HepG2 (cell line): ENCODE measurements at regions not wholly inside any gene's neighbourhood (a gene's known extent, or its start where the extent isn't known, plus 50 kb on each side); places are given as distances from the start of the nearest gene placed in this dataset.

Experiments used
- ATAC-seq: fragments of 200-7000 bp; cut with Tn5 transposase; 3 replicates; pipeline ENCODE4 v1.9.1; 2020; ENCODE audit warnings: mild to moderate bottlenecking, moderate library complexity
- BruUV-seq: library from RNA; stranded (reverse); fragments of 400-500 nt; replicated peaks from 2 replicates; lab custom pipeline; 2021; lab: Mats Ljungman, UMichigan
- CTCF ChIA-PET: fragments of 300-600 bp; formaldehyde crosslinking; extraction: SDS; loops from one replicate; lab custom pipeline; 2021; ENCODE audit warnings: low total read pairs, inconsistent platforms, low intra/inter-chr PET ratio; lab: Yijun Ruan, JAX
- POLR2A ChIA-PET: fragments of 350-600 bp; sonication (Branson Sonifier 250); formaldehyde crosslinking; loops from one replicate; lab custom pipeline; 2020; ENCODE audit warnings: antibody characterized with exemption, inconsistent platforms; lab: Yijun Ruan, JAX
- DNase-seq: peaks from one replicate; pipeline ENCODE4 v3.0.0-alpha.2; 2015; ENCODE audit warnings: low spot score
- FAIRE-seq: peaks from 3 replicates; lab custom pipeline; 2011; peaks lifted over from hg19 to GRCh38; lab: Jason Lieb, UNC
- H2AFZ ChIP-seq: one replicate; pipeline ENCODE4 v1.6.1; 2011; ENCODE audit warnings: low read length, inconsistent platforms
- H3K27ac ChIP-seq: fragments of 300-600 bp; 3 replicates; pipeline ENCODE4 v1.8.0; 2011; ENCODE audit warnings: mixed run types, mild to moderate bottlenecking, mixed read lengths, low read length, inconsistent platforms; ENCODE audit not compliant: insufficient read depth; ENCODE audit errors: extremely low read length
- H3K27me3 ChIP-seq, 2 experiments: fragments of 200-600 bp in 1 of 2; 2 replicates in 1 of 2; 3 replicates in 1 of 2; pipeline versions ENCODE4 v1.6.0 to v1.8.0; 2011; ENCODE audit warnings: low read length in 2 of 2, mild to moderate bottlenecking in 2 of 2, moderate library complexity in 2 of 2, inconsistent platforms in 1 of 2; ENCODE audit not compliant: insufficient read depth in 2 of 2, control insufficient read depth in 1 of 2
- H3K36me3 ChIP-seq, 2 experiments: fragments of 200-600 bp in 1 of 2; replicated peaks in 1 of 2; 2 replicates in 1 of 2; 3 replicates in 1 of 2; pipeline versions ENCODE4 v1.5.1 to v1.8.0; 2011; ENCODE audit warnings: low read length in 2 of 2, inconsistent platforms in 1 of 2; ENCODE audit not compliant: insufficient read depth in 2 of 2, control insufficient read depth in 1 of 2
- H3K4me1 ChIP-seq: 2 replicates; pipeline ENCODE4 v1.5.1; 2012; ENCODE audit warnings: low read length, inconsistent platforms; ENCODE audit not compliant: insufficient read depth
- H3K4me2 ChIP-seq: 2 replicates; pipeline ENCODE4 v1.6.0; 2011; ENCODE audit warnings: low read depth, low read length, inconsistent platforms
- H3K4me3 ChIP-seq, 3 experiments: fragments of 200-600 bp in 1 of 3; sonication (generic), shearing (Covaris generic) in 1 of 3; replicated peaks in 1 of 3; 2 replicates each; pipeline ENCODE4 v1.5.1; 2011 to 2016; ENCODE audit warnings: low read length in 3 of 3, inconsistent platforms in 2 of 3, low read depth in 2 of 3, mild to moderate bottlenecking in 2 of 3, control low read depth in 1 of 3, mixed read lengths in 1 of 3; ENCODE audit not compliant: insufficient read depth in 1 of 3
- H3K79me2 ChIP-seq: one replicate; pipeline ENCODE4 v1.6.1; 2011; ENCODE audit warnings: low read length, inconsistent platforms; ENCODE audit not compliant: insufficient read depth
- H3K9ac ChIP-seq: 2 replicates; pipeline ENCODE4 v1.6.0; 2011; ENCODE audit warnings: mild to moderate bottlenecking, low read depth, low read length, inconsistent platforms; ENCODE audit not compliant: insufficient read depth
- H3K9me3 ChIP-seq: 2 replicates; pipeline ENCODE4 v1.5.1; 2012; ENCODE audit warnings: mild to moderate bottlenecking, low read length
- H4K20me1 ChIP-seq: 2 replicates; pipeline ENCODE4 v1.6.0; 2011; ENCODE audit warnings: inconsistent platforms, mild to moderate bottlenecking, low read length, moderate library complexity; ENCODE audit not compliant: insufficient read depth
- HMGA1 ChIP-seq: sonication (generic); formaldehyde crosslinking; conservative IDR thresholded peaks from 2 replicates; pipeline ENCODE4 v1.4.0; 2020; ENCODE audit warnings: missing genetic modification reagents
- MXD3 ChIP-seq: IDR thresholded peaks from 2 replicates; pipeline ENCODE4 v1.6.1; 2016; ENCODE audit warnings: mild to moderate bottlenecking, missing biosample characterization, missing genetic modification reagents
- NFYB ChIP-seq: sonication (generic); formaldehyde crosslinking; IDR thresholded peaks from 2 replicates; pipeline ENCODE4 v1.4.0; 2020; ENCODE audit warnings: missing genetic modification reagents
- PHB2 ChIP-seq: fragments of 450-650 bp; IDR thresholded peaks from 2 replicates; pipeline ENCODE4 v1.6.1; 2018; ENCODE audit not compliant: partially characterized antibody
- PHF5A ChIP-seq: IDR thresholded peaks from one replicate; pipeline ENCODE4 v1.6.1; 2018; ENCODE audit warnings: low read depth, missing genetic modification reagents; ENCODE audit not compliant: unreplicated experiment
- REL ChIP-seq: sonication (generic); formaldehyde crosslinking; conservative IDR thresholded peaks from 2 replicates; pipeline ENCODE4 v1.8.0; 2022; ENCODE audit warnings: mild to moderate bottlenecking, missing genetic modification reagents, moderate library complexity
- SSRP1 ChIP-seq: IDR thresholded peaks from 2 replicates; pipeline ENCODE4 v1.6.1; 2016; ENCODE audit warnings: control low read depth
- SYNCRIP ChIP-seq: fragments of 200-400 bp; formaldehyde crosslinking; IDR thresholded peaks from 2 replicates; pipeline ENCODE4 v1.6.1; 2018; ENCODE audit warnings: mild to moderate bottlenecking, low read depth, low read length; ENCODE audit not compliant: insufficient read depth
- TAF15 ChIP-seq: fragments of 200-400 bp; formaldehyde crosslinking; IDR thresholded peaks from one replicate; pipeline ENCODE4 v1.6.1; 2018; ENCODE audit warnings: mild to moderate bottlenecking, low read depth, low read length; ENCODE audit not compliant: poor library complexity, severe bottlenecking
- ZFAT ChIP-seq: sonication (generic); formaldehyde crosslinking; conservative IDR thresholded peaks from 2 replicates; pipeline ENCODE4 v1.8.1; 2023; ENCODE audit warnings: missing genetic modification reagents, inconsistent platforms
- ZNF10 ChIP-seq: sonication (generic); formaldehyde crosslinking; IDR thresholded peaks from 2 replicates; pipeline ENCODE4 v1.4.0; 2020; ENCODE audit warnings: mild to moderate bottlenecking, low read depth, missing genetic modification reagents, borderline replicate concordance
- ZNF101 ChIP-seq: sonication (generic); formaldehyde crosslinking; IDR thresholded peaks from 2 replicates; pipeline ENCODE4 v1.4.0; 2020; ENCODE audit warnings: mild to moderate bottlenecking, low read depth, missing genetic modification reagents, borderline replicate concordance
- ZNF17 ChIP-seq: sonication (generic); formaldehyde crosslinking; IDR thresholded peaks from 2 replicates; pipeline ENCODE4 v1.5.0; 2020; ENCODE audit warnings: mild to moderate bottlenecking, missing genetic modification reagents
- ZNF180 ChIP-seq: sonication (generic); formaldehyde crosslinking; IDR thresholded peaks from 2 replicates; pipeline ENCODE4 v1.4.0; 2020; ENCODE audit warnings: low read depth, missing genetic modification reagents, borderline replicate concordance
- ZNF333 ChIP-seq: sonication (generic); formaldehyde crosslinking; IDR thresholded peaks from 2 replicates; pipeline ENCODE4 v1.4.0; 2020; ENCODE audit warnings: mild to moderate bottlenecking, missing genetic modification reagents, borderline replicate concordance
- ZNF496 ChIP-seq: sonication (generic); formaldehyde crosslinking; IDR thresholded peaks from 2 replicates; pipeline ENCODE4 v1.8.1; 2023; ENCODE audit warnings: mild to moderate bottlenecking, moderate library complexity, missing genetic modification reagents; ENCODE audit not compliant: insufficient replicate concordance
- ZNF513 ChIP-seq: sonication (generic); formaldehyde crosslinking; conservative IDR thresholded peaks from 2 replicates; pipeline ENCODE4 v1.5.0; 2020; ENCODE audit warnings: missing genetic modification reagents
- ZNF563 ChIP-seq: sonication (generic); formaldehyde crosslinking; IDR thresholded peaks from 2 replicates; pipeline ENCODE4 v1.8.0; 2022; ENCODE audit warnings: mild to moderate bottlenecking, moderate library complexity, missing genetic modification reagents
- WGBS: methylation state at CpG from one replicate; pipeline ENCODE4 v1.1.6; 2017; ENCODE audit warnings: low lambda C conversion rate; 5-methylcytosine and 5-hydroxymethylcytosine counted together
- in situ Hi-C: cut with HindIII; loops from 2 replicates; pipeline ENCODE4 v1.10.0; 2017; ENCODE audit warnings: low pct_unique_long_range_greater_than_20kb; ENCODE audit not compliant: extremely low pct_ligation_motif_present
- intact Hi-C: fragments of 100-400 bp; cut with micrococcal nuclease; formaldehyde crosslinking; loops from one replicate; pipeline ENCODE4 v1.10.0; 2022; ENCODE audit not compliant: unreplicated experiment
- TF ChIP-seq, protein P1 (sequence below): sonication (generic); formaldehyde crosslinking; IDR thresholded peaks from 2 replicates; pipeline ENCODE4 v1.5.0; 2020; ENCODE audit warnings: mild to moderate bottlenecking, missing genetic modification reagents

DNA sequence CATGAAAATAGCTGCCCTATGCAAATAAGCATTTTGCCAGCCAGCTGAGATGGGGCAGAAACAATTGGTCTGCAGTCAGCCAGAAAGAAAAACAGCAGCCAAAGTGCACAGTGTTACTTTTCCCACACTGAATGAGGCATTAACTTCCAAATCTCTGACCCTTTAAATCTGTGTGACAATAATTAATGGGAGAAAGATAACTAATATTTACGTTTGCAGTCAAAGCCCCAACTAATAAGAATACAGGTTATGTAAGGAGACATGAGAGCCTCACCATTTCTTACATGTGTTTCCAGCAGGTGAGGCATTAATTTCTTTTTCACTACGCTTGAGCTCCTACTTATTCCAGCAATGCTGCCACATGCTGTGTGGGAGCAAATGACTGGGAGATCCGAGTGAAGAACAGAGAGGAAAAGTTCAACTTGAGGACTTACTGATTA is 339.0 kb downstream of the SATB2 start (continued):
- TF ChIP-seq PHB2 (no peak), SYNCRIP (no peak), ZNF180 (no peak)

DNA sequence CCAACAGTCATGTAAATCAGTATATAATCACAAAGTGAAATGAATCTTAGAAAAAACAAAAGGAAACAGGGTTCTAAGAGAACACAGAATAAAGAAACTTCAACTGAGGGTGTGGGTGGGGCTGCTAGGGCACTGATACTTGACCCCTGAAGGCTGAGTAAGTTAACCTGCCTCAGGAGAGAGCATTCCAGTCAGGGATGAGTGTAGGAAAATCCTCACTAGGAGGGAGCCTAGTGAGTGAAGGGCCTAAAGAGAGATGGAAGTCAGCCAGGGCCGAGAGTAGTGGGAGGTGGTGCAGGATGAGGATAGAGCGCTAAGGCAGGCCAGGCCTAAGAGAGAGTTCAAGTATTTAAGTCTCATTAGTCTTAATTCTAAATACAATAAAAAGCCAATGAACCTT is 342.6 kb downstream of the SATB2 start:
- Histone ChIP-seq H3K9me3 (no peaks in the 10 kb centered on the region), H3K27ac (no peak overlapping the region), H3K4me2 (no peak overlapping the region), H3K27me3 (no peaks in the 10 kb centered on the region), H3K4me1 (no peaks in the 10 kb centered on the region), H3K4me3 (no peak overlapping the region), H2AFZ (no peak overlapping the region), H3K79me2 (no peaks in the 10 kb centered on the region), H4K20me1 (no peaks in the 10 kb centered on the region), H3K9ac (no peak overlapping the region), H3K36me3 (no peaks in the 10 kb centered on the region)
- in situ Hi-C loops (no loop called here), intact Hi-C loops (no loop called here)
- no peak for FAIRE-seq
- ATAC-seq, result no peak
- ChIA-PET POLR2A (no interaction called here), CTCF (no interaction called here)
- no TSS peak for BruUV-seq
- 2% methylated on average over 2 of the region's 2 CpGs for WGBS
- TF ChIP-seq REL (no peak), ZNF333 (CRISPR knock-in tag) (no peak), TAF15 (no peak), ZNF496 (CRISPR knock-in tag) (no peak), ZFAT (no peak), ZNF513 (CRISPR knock-in tag) (no peak), PHF5A (CRISPR knock-in tag) (no peak), ZNF17 (CRISPR knock-in tag) (no peak), ZNF563 (no peak), MXD3 (CRISPR knock-in tag) (no peak), HMGA1 (CRISPR knock-in tag) (no peak), NFYB (no peak), ZNF101 (no peak), SSRP1 (CRISPR knock-in tag) (no peak), ZNF10 (CRISPR knock-in tag) (no peak)
- TF ChIP-seq, protein P1, sequence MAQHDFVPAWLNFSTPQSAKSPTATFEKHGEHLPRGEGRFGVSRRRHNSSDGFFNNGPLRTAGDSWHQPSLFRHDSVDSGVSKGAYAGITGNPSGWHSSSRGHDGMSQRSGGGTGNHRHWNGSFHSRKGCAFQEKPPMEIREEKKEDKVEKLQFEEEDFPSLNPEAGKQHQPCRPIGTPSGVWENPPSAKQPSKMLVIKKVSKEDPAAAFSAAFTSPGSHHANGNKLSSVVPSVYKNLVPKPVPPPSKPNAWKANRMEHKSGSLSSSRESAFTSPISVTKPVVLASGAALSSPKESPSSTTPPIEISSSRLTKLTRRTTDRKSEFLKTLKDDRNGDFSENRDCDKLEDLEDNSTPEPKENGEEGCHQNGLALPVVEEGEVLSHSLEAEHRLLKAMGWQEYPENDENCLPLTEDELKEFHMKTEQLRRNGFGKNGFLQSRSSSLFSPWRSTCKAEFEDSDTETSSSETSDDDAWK (CRISPR knock-in tag), result no peak
- DNase-seq, result no peak
